ENCODE measurements at regions not wholly inside any gene's neighbourhood (a gene's known extent, or its start where the extent isn't known, plus 50 kb on each side); places are given as distances from the start of the nearest gene placed in this dataset.
"Not testable (repeated sequence)": the region's sequence is repeated elsewhere in the genome, so short reads cannot be mapped to it uniquely, and the experiment has no call there.

DNA sequence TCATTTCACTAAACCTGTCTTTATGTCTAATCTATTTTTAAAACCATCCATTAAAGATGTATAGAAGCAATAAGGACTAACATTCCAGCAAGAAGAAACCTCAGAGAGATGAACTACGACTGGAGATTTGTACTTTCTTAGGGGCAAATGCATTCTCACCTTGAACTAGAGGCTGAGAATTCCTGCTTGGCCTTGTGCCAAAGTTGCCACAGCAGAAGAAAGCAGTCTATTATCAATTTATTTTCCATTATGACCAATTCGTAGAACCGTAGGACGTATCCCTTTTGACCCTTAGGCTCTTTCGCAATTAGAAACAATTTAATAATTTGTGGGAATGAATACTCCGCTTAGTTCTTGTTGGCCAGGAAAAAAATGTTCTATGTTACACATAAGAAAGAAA lies 1647.4 kb upstream of the CDH9 start:
- no peak for TF ChIP-seq CTCF (IDR thresholded peaks at IDR 0.05; ENCODE audit: insufficient read depth, low read length)
- no peak overlapping the region for H3K4me3 ChIP-seq (ENCODE audit: low read depth, low read length)
- no peak for DNase-seq (ENCODE audit: low read depth)

DNA sequence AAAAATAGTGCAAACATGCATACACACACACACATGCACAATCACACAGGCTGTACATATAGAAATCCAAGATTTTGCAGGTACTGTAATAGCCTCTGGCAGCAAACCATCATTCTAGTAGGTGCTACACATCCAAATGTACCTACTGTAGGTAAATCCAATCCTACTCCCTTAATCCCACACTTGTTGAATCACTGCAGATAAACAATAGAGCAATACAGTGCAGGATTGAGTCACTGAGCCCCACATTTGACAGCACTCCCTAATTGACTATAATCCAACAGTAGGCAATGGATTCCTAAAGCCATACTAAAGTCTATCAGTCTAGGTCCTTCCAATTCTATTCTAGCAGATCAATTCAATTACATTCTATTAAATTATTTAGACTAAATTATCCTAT lies 1640.5 kb upstream of the CDH9 start:
- H3K4me3 ChIP-seq (ENCODE audit: low read depth, low read length): no peak overlapping the region
- TF ChIP-seq CTCF (IDR thresholded peaks at IDR 0.05; ENCODE audit: insufficient read depth, low read length): no peak
- DNase-seq (ENCODE audit: low read depth): no peak

DNA sequence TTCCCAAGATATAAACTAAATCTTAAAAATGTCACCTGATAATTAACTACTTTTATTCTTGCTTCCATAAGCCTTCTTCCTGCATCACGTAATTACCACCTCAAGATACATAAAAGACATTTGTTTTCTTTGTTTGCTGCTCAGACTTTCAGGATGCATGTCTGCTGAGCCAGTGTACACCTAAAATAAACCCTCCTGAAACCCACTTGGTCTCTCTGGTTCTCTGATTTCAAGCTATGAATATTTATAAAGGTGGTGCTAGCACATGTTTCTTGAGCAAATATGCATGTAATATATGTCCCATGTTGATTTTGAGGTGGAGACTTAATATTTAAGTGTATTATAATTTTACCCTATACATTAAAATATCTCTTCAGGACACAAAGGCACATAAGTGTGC lies 1627.7 kb upstream of the CDH9 start:
- no peak overlapping the region for H3K4me3 ChIP-seq (ENCODE audit: low read depth, low read length)
- DNase-seq (ENCODE audit: low read depth): no peak
- TF ChIP-seq CTCF (IDR thresholded peaks at IDR 0.05; ENCODE audit: insufficient read depth, low read length): no peak

DNA sequence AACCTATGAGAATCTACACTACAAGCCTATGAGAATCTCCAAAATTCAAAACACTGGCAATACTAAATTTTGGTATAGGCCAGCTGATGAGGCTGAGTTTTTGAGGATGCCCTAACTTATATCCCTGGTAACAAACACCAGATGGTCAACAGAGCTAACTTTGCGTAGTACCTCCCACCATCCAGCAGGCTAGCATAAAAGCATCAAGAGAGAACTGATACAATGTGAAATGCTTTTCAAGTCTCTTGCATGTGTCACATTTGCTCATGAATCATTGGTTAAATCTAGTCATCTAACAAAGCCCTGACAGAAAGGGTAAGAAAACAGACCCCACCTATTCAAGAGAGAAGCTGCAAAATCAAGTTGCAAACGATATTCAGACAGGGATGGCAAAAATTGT lies 1609.7 kb upstream of the CDH9 start:
- no peak for DNase-seq (ENCODE audit: low read depth)
- no peak for TF ChIP-seq CTCF (IDR thresholded peaks at IDR 0.05; ENCODE audit: insufficient read depth, low read length)
- no peak overlapping the region for H3K4me3 ChIP-seq (ENCODE audit: low read depth, low read length)

GRCh38 chr5:28632607-28633006 lies 1594.2 kb upstream of the CDH9 start:
- H3K4me3 ChIP-seq (ENCODE audit: low read depth, low read length): no peak overlapping the region
- DNase-seq (ENCODE audit: low read depth): no peak
- no peak for TF ChIP-seq CTCF (IDR thresholded peaks at IDR 0.05; ENCODE audit: insufficient read depth, low read length)

- no peak for TF ChIP-seq CTCF (IDR thresholded peaks at IDR 0.05; ENCODE audit: insufficient read depth, low read length)
- DNase-seq (ENCODE audit: low read depth): no peak
- H3K4me3 ChIP-seq (ENCODE audit: low read depth, low read length): no peak overlapping the region
These were observed 1565.5 kb upstream of the CDH9 start for GRCh38 chr5:28603869-28604268.

- TF ChIP-seq CTCF (IDR thresholded peaks at IDR 0.05; ENCODE audit: insufficient read depth, low read length): no peak
- H3K4me3 ChIP-seq (ENCODE audit: low read depth, low read length): no peak overlapping the region
- DNase-seq (ENCODE audit: low read depth): no peak
These were observed 1564.0 kb upstream of the CDH9 start for GRCh38 chr5:28602429-28602828.

- DNase-seq (ENCODE audit: low read depth); H3K4me3 ChIP-seq (ENCODE audit: low read depth, low read length): not testable (repeated sequence)
These were observed 1558.3 kb upstream of the CDH9 start for GRCh38 chr5:28596707-28597106.
